ENCODE measurements at regions not wholly inside any gene's neighbourhood (a gene's known extent, or its start where the extent isn't known, plus 50 kb on each side); places are given as distances from the start of the nearest gene placed in this dataset.

DNA sequence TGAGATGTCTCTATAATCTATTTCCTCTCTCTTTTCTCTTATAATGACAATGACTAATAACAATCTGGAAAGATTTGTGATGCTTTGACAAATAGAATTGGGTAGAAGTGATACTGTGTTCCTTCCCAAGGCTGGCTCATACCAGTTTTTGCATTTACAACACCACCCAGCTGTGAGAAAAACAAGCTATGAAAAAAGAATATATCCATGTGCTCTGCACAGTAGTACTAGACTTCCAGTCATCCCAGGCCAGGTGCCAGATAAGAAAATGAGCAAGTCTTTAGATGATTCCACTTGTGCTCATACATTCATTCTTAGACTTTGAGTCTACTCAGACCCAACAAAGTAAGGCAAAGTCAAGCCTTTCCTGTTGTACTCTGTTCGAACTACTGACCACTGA lies 350.2 kb upstream of the POU1F1 start:
- peaks cover 3% of the 10 kb centered on the region for H3K27me3 Mint-ChIP-seq (ENCODE audit: low read depth)
- H3K36me3 Mint-ChIP-seq (ENCODE audit: low read depth): no peaks in the 10 kb centered on the region
- TF ChIP-seq, protein P1, sequence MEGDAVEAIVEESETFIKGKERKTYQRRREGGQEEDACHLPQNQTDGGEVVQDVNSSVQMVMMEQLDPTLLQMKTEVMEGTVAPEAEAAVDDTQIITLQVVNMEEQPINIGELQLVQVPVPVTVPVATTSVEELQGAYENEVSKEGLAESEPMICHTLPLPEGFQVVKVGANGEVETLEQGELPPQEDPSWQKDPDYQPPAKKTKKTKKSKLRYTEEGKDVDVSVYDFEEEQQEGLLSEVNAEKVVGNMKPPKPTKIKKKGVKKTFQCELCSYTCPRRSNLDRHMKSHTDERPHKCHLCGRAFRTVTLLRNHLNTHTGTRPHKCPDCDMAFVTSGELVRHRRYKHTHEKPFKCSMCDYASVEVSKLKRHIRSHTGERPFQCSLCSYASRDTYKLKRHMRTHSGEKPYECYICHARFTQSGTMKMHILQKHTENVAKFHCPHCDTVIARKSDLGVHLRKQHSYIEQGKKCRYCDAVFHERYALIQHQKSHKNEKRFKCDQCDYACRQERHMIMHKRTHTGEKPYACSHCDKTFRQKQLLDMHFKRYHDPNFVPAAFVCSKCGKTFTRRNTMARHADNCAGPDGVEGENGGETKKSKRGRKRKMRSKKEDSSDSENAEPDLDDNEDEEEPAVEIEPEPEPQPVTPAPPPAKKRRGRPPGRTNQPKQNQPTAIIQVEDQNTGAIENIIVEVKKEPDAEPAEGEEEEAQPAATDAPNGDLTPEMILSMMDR (IDR thresholded peaks at IDR 0.05): no peak
- H3K4me1 Mint-ChIP-seq (ENCODE audit: low read depth): no peaks in the 10 kb centered on the region
- no peak overlapping the region for H3K27ac Mint-ChIP-seq (ENCODE audit: unreplicated experiment)
- H3K4me3 Mint-ChIP-seq (ENCODE audit: unreplicated experiment): no peak overlapping the region
- H3K9me3 Mint-ChIP-seq (ENCODE audit: low read depth): peaks cover 14% of the 10 kb centered on the region
- no peak for DNase-seq (ENCODE audit: low spot score)

DNA sequence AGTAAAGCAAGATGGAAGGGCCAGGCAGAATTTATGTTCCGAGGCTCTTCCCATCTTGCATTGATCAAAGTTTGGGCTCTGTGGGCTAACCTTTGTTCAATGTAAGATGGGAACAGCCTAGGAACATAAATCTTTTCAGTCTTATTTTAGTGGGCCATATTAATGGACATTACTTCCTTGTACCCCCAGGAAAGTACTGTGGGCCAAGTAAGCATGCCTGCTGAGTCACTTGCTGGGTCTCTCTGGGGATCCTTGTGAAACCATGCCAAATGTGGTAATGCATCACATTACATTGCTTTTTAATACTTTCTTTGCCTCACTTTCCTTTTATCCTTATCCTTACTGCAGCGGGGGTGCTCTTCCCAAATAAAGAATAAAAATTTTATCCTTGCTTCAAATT lies 349.5 kb upstream of the POU1F1 start:
- Mint-ChIP-seq H3K4me3 (ENCODE audit: unreplicated experiment) (no peak overlapping the region), H3K27me3 (ENCODE audit: low read depth) (peaks cover 3% of the 10 kb centered on the region), H3K4me1 (ENCODE audit: low read depth) (no peaks in the 10 kb centered on the region), H3K36me3 (ENCODE audit: low read depth) (no peaks in the 10 kb centered on the region), H3K27ac (ENCODE audit: unreplicated experiment) (no peak overlapping the region), H3K9me3 (ENCODE audit: low read depth) (peaks cover 10% of the 10 kb centered on the region)
- TF ChIP-seq, protein P1 (IDR thresholded peaks at IDR 0.05): no peak
- DNase-seq (ENCODE audit: low spot score): no peak

DNA sequence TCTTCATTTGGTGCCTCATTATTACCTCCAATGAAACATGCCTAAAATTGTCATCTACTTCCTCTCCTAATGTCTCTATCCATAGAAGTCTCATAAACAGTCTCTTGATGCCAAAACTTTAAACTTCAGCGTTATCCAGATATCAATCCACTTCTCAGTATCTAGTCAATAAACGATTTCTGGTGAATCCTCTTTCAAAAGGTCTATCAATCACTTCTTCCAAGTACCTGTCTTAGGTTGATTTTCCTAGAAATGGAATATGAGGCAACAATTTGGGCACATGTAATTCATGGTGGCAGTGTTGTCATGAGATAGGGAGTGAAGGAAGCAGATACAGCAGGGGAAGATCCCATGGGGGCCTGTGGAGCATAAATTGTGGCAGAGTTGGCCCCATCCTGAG lies 348.5 kb upstream of the POU1F1 start:
- no peak overlapping the region for H3K27ac Mint-ChIP-seq (ENCODE audit: unreplicated experiment)
- H3K27me3 Mint-ChIP-seq (ENCODE audit: low read depth): peaks cover 3% of the 10 kb centered on the region
- DNase-seq (ENCODE audit: low spot score): no peak
- H3K36me3 Mint-ChIP-seq (ENCODE audit: low read depth): no peaks in the 10 kb centered on the region
- peaks cover 6% of the 10 kb centered on the region for H3K9me3 Mint-ChIP-seq (ENCODE audit: low read depth)
- H3K4me1 Mint-ChIP-seq (ENCODE audit: low read depth): no peaks in the 10 kb centered on the region
- TF ChIP-seq, protein P1 (IDR thresholded peaks at IDR 0.05): no peak
- H3K4me3 Mint-ChIP-seq (ENCODE audit: unreplicated experiment): no peak overlapping the region

DNA sequence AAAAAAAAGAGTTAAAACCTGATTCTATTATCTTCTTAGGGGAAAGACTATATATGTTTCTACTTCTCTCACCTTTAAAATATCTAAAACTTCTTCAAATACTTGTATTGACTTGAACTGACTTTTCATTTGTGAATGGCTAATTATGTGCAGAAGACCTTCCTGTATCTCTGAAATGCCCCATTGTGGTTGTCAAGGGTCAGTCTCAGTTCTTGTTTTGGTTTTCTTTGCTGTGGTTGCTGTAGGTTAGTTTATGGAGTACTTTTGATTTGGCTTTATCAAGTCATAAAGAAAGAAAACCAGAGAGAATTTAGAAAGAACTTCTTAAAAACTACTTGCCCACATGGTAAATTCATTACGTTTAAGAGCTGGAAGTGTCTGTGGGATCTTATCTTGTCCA lies 345.3 kb upstream of the POU1F1 start:
- TF ChIP-seq, protein P1 (IDR thresholded peaks at IDR 0.05): no peak
- Mint-ChIP-seq H3K4me3 (ENCODE audit: unreplicated experiment) (no peak overlapping the region), H3K27ac (ENCODE audit: unreplicated experiment) (no peak overlapping the region), H3K4me1 (ENCODE audit: low read depth) (no peaks in the 10 kb centered on the region), H3K27me3 (ENCODE audit: low read depth) (peaks cover 3% of the 10 kb centered on the region), H3K36me3 (ENCODE audit: low read depth) (no peaks in the 10 kb centered on the region), H3K9me3 (ENCODE audit: low read depth) (peaks cover 3% of the 10 kb centered on the region)
- DNase-seq (ENCODE audit: low spot score): no peak

DNA sequence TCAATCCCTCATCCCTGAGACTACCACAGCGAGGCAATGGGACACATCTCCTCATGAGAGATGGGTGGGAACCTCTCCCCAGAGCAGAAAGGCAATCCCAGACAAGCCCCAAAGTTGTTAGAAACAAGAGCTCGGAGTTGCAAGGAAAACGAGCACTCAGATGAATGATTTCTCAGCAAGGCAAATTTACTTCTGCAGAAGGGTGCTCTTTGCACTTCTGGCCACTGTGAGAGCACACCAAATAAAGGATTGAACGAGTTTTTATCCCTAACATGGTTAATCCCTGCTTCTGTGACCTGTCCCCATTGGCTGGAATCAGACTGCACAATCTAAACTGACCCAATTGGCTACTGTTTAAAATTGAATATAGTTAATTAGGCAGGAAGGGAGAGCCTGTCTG lies 339.1 kb upstream of the POU1F1 start:
- H3K4me3 Mint-ChIP-seq (ENCODE audit: unreplicated experiment): no peak overlapping the region

More for the DNA sequence above, 339.1 kb upstream of the POU1F1 start:
- H3K27me3 Mint-ChIP-seq (ENCODE audit: low read depth): no peaks in the 10 kb centered on the region
- peaks cover 28% of the 10 kb centered on the region for H3K9me3 Mint-ChIP-seq (ENCODE audit: low read depth)
- H3K4me1 Mint-ChIP-seq (ENCODE audit: low read depth): no peaks in the 10 kb centered on the region
- H3K27ac Mint-ChIP-seq (ENCODE audit: unreplicated experiment): no peak overlapping the region
- DNase-seq (ENCODE audit: low spot score): no peak
- TF ChIP-seq, protein P1 (IDR thresholded peaks at IDR 0.05): no peak
- H3K36me3 Mint-ChIP-seq (ENCODE audit: low read depth): no peaks in the 10 kb centered on the region

All from chondrocyte (in vitro differentiated cells).